GM18520 (cell line): ENCODE measurements at regions not wholly inside any gene's neighbourhood (a gene's known extent, or its start where the extent isn't known, plus 50 kb on each side); places are given as distances from the start of the nearest gene placed in this dataset.
"Not testable (repeated sequence)": the region's sequence is repeated elsewhere in the genome, so short reads cannot be mapped to it uniquely, and the experiment has no call there.

Source experiments
- ATAC-seq: cut with Tn5 transposase; IDR thresholded peaks from one replicate; pipeline ENCODE4 v1.9.1; 2021; ENCODE audit not compliant: unreplicated experiment

- ATAC-seq: no peak
These were observed 246.7 kb upstream of the CTBP2 start for GRCh38 chr10:125407000-125407502.

GRCh38 chr10:125404902-125405301 lies 244.5 kb upstream of the CTBP2 start:
- ATAC-seq: not testable (repeated sequence)

- ATAC-seq: no peak
These were observed 241.1 kb upstream of the CTBP2 start for GRCh38 chr10:125401462-125401861.

GRCh38 chr10:125399289-125399688 lies 238.9 kb upstream of the CTBP2 start:
- ATAC-seq: no peak

- no peak for ATAC-seq
These were observed 237.9 kb upstream of the CTBP2 start for GRCh38 chr10:125398270-125398669.

GRCh38 chr10:125397608-125398007 lies 237.2 kb upstream of the CTBP2 start:
- no peak for ATAC-seq

- no peak for ATAC-seq
These were observed 236.3 kb upstream of the CTBP2 start for GRCh38 chr10:125396676-125397075.

GRCh38 chr10:125392609-125393008 lies 232.2 kb upstream of the CTBP2 start:
- no peak for ATAC-seq

GRCh38 chr10:125392154-125392553 lies 231.8 kb upstream of the CTBP2 start:
- ATAC-seq: no peak

- no peak for ATAC-seq
These were observed 229.3 kb upstream of the CTBP2 start for GRCh38 chr10:125389648-125390047.

GRCh38 chr10:125379592-125379991 lies 219.2 kb upstream of the CTBP2 start:
- no peak for ATAC-seq

GRCh38 chr10:125377368-125377767 lies 217.0 kb upstream of the CTBP2 start:
- no peak for ATAC-seq

- no peak for ATAC-seq
These were observed 214.8 kb upstream of the CTBP2 start for GRCh38 chr10:125375210-125375609.

GRCh38 chr10:125373546-125373945 lies 213.2 kb upstream of the CTBP2 start:
- ATAC-seq: no peak

- ATAC-seq: no peak
These were observed 210.2 kb upstream of the CTBP2 start for GRCh38 chr10:125370578-125370977.

- ATAC-seq: no peak
These were observed 209.3 kb upstream of the CTBP2 start for GRCh38 chr10:125369382-125370326.

- ATAC-seq: no peak
These were observed 207.8 kb upstream of the CTBP2 start for GRCh38 chr10:125368146-125368545.

GRCh38 chr10:125363791-125364190 lies 203.4 kb upstream of the CTBP2 start:
- no peak for ATAC-seq

- ATAC-seq: no peak
These were observed 202.6 kb upstream of the CTBP2 start for GRCh38 chr10:125362950-125363349.

- ATAC-seq: no peak
These were observed 199.0 kb upstream of the CTBP2 start for GRCh38 chr10:125359401-125359800.

GRCh38 chr10:125355657-125356056 lies 195.3 kb upstream of the CTBP2 start:
- no peak for ATAC-seq

GRCh38 chr10:125350519-125350918 lies 190.2 kb upstream of the CTBP2 start:
- ATAC-seq: no peak

- no peak for ATAC-seq
These were observed 188.2 kb upstream of the CTBP2 start for GRCh38 chr10:125348536-125348935.
